GM21786 (cell line): ENCODE measurements at regions not wholly inside any gene's neighbourhood (a gene's known extent, or its start where the extent isn't known, plus 50 kb on each side); places are given as distances from the start of the nearest gene placed in this dataset.
"Not testable (repeated sequence)": the region's sequence is repeated elsewhere in the genome, so short reads cannot be mapped to it uniquely, and the experiment has no call there.

Experiments used
- ATAC-seq: cut with Tn5 transposase; IDR thresholded peaks from one replicate; pipeline ENCODE4 v1.9.1; 2021; ENCODE audit not compliant: unreplicated experiment

- ATAC-seq: no peak
Measured at GRCh38 chr7:34569975-34570699, 87.9 kb upstream of the NPSR1 start.

- no peak for ATAC-seq
Measured at GRCh38 chr7:34575006-34575405, 83.0 kb upstream of the NPSR1 start.

GRCh38 chr7:34577934-34578333 is 80.1 kb upstream of the NPSR1 start:
- ATAC-seq: not testable (repeated sequence)

GRCh38 chr7:34581698-34582097 is 76.3 kb upstream of the NPSR1 start:
- not testable (repeated sequence) for ATAC-seq

GRCh38 chr7:34584526-34584925 is 73.5 kb upstream of the NPSR1 start:
- no peak for ATAC-seq

GRCh38 chr7:34596887-34597286 is 61.1 kb upstream of the NPSR1 start:
- peak; percentile 60 for ATAC-seq

GRCh38 chr7:34603711-34604444 is 54.1 kb upstream of the NPSR1 start:
- ATAC-seq: no peak
